Colonic mucosa (tissue), 4 donors: ENCODE measurements at regions not wholly inside any gene's neighbourhood (a gene's known extent, or its start where the extent isn't known, plus 50 kb on each side); places are given as distances from the start of the nearest gene placed in this dataset.
"Not testable (repeated sequence)": the region's sequence is repeated elsewhere in the genome, so short reads cannot be mapped to it uniquely, and the experiment has no call there.

ENCODE experiments used
- DNase-seq: peaks from one replicate; pipeline ENCODE4 v3.0.0-alpha.2; 2020
- H3K27ac ChIP-seq: fragments of 200-600 bp; one replicate; pipeline ENCODE4 v1.8.0; 2021
- H3K27me3 ChIP-seq: fragments of 200-600 bp; one replicate; pipeline ENCODE4 v1.8.0; 2021
- H3K36me3 ChIP-seq: fragments of 200-600 bp; one replicate; pipeline ENCODE4 v1.8.0; 2021
- H3K4me1 ChIP-seq: fragments of 200-600 bp; one replicate; pipeline ENCODE4 v1.8.0; 2021; ENCODE audit warnings: mild to moderate bottlenecking
- H3K4me3 ChIP-seq: fragments of 200-600 bp; one replicate; pipeline ENCODE4 v1.8.0; 2021
- H3K9ac ChIP-seq, 2 donors: one replicate each; pipeline ENCODE4 v1.7.0; 2013; ENCODE audit warnings: control low read depth in 2 of 2, low read depth in 2 of 2, low read length in 2 of 2
- H3K9me3 ChIP-seq: fragments of 200-600 bp; one replicate; pipeline ENCODE4 v1.8.0; 2021
- intact Hi-C: fragments of 100-400 bp; cut with DNase I; formaldehyde crosslinking; loops from one replicate; pipeline ENCODE4 v1.14.1; 2022
- TF ChIP-seq, protein P1 (sequence below): fragments of 200-600 bp; IDR thresholded peaks from one replicate; pipeline ENCODE4 v1.8.0; 2022; ENCODE audit warnings: antibody characterized with exemption, mild to moderate bottlenecking
- donor health status: healthy.
- donor health status: DM: no; HTN: no; CAD: no.
- donor health status: DM: no; HTN: no; CAD: no.

DNA sequence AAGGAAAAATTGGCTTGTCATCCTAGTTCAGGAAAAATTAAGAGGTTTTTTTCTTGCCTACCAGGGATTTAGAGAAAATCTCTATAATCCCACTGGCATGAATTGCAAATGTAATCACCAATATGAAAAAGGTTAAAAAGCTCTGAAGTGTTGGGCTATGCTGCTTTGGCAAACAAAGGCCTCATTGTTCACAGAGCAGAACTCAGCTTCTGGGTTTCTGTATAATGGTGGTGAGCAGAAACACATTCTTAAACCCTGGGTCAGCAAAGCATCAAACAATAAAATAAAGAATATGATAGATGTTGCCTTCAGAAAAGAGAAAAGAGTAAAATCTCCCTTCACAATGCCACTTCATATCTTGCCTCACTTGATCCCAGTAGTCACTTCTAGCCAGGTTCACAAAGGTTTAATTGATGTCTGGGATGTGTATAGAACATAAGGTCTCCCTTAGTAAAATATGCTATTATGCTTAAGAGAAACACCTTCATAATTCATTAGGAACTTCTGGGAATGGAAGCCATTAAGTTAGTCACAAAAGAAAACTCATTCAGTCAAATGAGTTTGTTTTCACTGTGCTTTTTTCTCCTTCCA, 1255.5 kb upstream of the PHF14 start:
- TF ChIP-seq, protein P1, sequence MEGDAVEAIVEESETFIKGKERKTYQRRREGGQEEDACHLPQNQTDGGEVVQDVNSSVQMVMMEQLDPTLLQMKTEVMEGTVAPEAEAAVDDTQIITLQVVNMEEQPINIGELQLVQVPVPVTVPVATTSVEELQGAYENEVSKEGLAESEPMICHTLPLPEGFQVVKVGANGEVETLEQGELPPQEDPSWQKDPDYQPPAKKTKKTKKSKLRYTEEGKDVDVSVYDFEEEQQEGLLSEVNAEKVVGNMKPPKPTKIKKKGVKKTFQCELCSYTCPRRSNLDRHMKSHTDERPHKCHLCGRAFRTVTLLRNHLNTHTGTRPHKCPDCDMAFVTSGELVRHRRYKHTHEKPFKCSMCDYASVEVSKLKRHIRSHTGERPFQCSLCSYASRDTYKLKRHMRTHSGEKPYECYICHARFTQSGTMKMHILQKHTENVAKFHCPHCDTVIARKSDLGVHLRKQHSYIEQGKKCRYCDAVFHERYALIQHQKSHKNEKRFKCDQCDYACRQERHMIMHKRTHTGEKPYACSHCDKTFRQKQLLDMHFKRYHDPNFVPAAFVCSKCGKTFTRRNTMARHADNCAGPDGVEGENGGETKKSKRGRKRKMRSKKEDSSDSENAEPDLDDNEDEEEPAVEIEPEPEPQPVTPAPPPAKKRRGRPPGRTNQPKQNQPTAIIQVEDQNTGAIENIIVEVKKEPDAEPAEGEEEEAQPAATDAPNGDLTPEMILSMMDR, result no peak
- H3K9me3 ChIP-seq, result no peaks in the 10 kb centered on the region
- no peaks in the 10 kb centered on the region for H3K27me3 ChIP-seq
- intact Hi-C loops, result no loop called here
- no peak overlapping the region for H3K27ac ChIP-seq
- H3K36me3 ChIP-seq, result no peaks in the 10 kb centered on the region
- H3K9ac ChIP-seq, result no peak overlapping the region
- no peak for DNase-seq
- no peak overlapping the region for H3K4me3 ChIP-seq
- no peaks in the 10 kb centered on the region for H3K4me1 ChIP-seq

DNA sequence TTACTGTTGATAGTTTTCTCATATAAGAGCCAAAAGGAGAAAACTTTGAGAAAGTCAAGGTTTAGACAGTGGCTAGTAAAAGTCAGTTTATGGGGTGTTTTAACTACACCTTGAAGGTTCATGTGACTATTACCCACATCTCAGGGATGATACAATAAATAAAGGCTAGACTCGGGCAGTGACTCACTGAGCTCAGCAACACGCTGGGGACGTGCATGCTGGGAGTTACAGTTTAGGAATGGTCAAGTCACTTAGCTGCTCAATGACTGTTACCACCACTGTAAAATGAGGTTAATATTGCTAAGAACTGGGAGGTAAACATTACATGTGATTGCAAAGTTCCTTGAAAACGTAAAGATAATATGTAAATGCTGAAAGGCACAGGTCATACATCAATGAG, 1254.4 kb upstream of the PHF14 start:
- Histone ChIP-seq H3K27me3 (no peaks in the 10 kb centered on the region), H3K27ac (no peak overlapping the region), H3K9me3 (no peaks in the 10 kb centered on the region), H3K4me3 (no peak overlapping the region), H3K36me3 (no peaks in the 10 kb centered on the region), H3K4me1 (no peaks in the 10 kb centered on the region), H3K9ac (no peak overlapping the region)
- intact Hi-C loops, result no loop called here
- DNase-seq, result no peak
- TF ChIP-seq, protein P1, result no peak

DNA sequence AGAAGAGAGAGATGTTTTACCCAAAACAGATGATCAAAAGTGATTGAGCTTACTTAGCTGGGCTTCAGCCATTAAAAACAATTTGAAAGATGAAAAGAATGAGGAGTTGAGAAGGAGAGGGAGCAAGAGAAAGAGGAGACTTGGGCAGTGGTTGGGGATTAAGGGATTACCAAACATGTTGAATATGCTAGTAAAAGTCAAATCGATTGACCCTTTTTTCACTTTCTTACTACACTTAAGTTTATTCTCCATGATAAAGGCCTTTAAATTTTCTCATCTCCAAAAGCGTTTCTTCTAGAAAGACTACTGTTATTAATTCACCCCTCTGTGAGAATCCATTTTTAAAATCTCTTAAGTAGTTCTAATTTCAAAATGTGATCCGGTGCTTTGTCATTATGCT, 1254.0 kb upstream of the PHF14 start:
- DNase-seq, result no peak
- TF ChIP-seq, protein P1, result no peak
- Histone ChIP-seq H3K4me3 (no peak overlapping the region), H3K36me3 (no peaks in the 10 kb centered on the region), H3K27ac (no peak overlapping the region), H3K9me3 (no peaks in the 10 kb centered on the region), H3K9ac (no peak overlapping the region), H3K4me1 (no peaks in the 10 kb centered on the region), H3K27me3 (no peaks in the 10 kb centered on the region)
- intact Hi-C loops, result no loop called here

DNA sequence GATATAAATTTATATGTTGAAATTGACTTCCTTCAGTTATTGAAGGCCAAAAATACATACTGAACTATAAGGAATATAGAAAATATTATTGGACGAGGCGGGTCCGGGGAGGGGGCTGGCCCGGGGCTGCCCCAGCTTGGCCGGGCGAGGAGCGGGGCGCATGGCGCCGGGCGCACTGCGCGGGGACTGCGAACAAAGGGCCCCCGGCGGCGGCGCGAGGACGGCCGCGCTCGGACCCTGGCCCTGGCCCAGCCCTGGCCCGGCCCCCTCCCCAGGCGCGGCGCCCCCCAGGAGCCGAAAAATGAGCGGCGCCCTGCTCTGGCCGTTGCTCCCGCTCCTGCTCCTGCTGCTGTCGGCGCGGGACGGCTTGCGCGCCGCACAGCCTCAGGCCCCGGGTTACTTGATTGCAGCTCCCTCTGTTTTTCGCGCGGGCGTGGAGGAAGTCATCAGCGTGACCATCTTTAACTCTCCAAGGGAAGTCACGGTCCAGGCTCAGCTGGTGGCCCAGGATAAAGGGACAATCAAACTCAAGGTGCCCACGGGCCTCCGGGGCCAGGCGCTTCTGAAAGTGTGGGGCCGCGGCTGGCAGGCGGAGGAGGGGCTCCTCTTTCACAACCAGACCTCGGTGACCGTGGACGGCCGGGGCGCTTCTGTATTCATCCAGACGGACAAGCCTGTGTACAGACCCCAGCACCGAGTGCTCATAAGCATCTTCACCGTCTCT, 1247.6 kb upstream of the PHF14 start:
- DNase-seq, H3K9me3 ChIP-seq, H3K27me3 ChIP-seq, H3K27ac ChIP-seq, H3K9ac ChIP-seq, H3K4me3 ChIP-seq, H3K36me3 ChIP-seq, intact Hi-C loops, H3K4me1 ChIP-seq: not testable (repeated sequence)

DNA sequence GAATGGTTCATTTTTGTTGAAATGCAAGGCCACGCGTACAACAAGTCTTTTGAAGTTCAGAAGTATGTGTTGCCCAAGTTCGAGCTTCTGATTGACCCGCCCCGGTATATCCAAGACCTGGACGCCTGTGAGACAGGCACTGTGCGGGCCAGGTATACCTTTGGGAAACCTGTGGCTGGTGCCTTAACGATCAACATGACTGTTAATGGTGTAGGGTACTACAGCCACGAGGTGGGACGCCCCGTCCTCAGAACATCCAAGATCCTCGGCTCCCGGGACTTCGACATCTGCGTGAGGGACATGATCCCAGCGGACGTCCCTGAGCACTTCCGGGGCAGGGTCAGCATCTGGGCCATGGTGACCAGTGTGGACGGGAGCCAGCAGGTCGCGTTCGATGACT, 1246.9 kb upstream of the PHF14 start:
- H3K36me3 ChIP-seq, H3K27ac ChIP-seq, intact Hi-C loops, H3K9me3 ChIP-seq, H3K4me3 ChIP-seq, H3K4me1 ChIP-seq, DNase-seq, H3K9ac ChIP-seq, H3K27me3 ChIP-seq: not testable (repeated sequence)

DNA sequence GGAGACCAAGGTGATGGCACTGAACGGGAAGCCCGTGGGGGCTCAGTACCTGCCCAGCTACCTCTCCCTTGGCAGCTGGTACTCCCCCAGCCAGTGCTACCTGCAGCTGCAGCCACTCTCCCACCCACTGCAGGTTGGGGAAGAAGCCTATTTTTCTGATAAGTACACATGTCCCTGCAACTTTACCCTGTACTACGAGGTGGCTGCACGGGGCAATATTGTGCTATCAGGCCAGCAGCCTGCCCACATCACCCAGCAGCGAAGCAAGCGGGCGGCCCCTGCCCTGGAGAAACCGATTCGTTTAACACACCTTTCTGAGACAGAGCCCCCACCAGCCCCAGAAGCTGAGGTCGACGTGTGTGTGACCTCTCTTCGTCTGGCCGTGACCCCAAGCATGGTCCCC, 1246.2 kb upstream of the PHF14 start:
- H3K4me3 ChIP-seq, H3K36me3 ChIP-seq, H3K9me3 ChIP-seq, intact Hi-C loops, H3K27me3 ChIP-seq, H3K9ac ChIP-seq, DNase-seq, H3K27ac ChIP-seq, H3K4me1 ChIP-seq: not testable (repeated sequence)

DNA sequence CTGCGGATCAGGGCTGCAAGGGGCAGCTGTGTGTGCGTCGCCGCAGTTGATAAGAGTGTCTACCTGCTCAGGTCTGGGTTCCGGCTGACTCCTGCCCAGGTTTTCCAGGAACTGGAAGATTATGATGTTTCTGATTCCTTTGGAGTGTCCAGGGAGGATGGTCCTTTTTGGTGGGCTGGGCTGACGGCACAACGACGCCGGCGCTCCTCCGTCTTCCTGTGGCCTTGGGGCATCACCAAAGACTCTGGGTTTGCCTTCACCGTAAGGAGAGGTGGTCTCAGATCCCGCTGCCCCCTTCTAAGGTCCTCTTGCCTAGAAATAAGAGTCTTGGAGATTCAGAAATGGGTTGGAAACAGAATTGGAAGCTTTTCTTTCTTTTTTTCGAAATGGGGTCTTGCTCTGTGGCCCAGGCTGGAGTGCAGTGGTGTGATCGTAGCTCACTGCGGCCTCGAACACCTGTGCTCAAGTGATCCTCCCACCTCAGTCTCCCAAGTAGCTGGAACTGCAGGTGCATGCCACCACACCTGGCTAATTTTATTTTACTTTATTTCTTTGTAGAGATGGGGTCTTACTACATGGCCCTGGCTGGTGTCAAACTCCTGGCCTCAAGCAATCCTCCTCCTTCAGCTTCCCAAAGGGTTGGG, 1245.5 kb upstream of the PHF14 start:
- H3K27me3 ChIP-seq, DNase-seq, H3K9ac ChIP-seq, H3K36me3 ChIP-seq, intact Hi-C loops, H3K27ac ChIP-seq, H3K9me3 ChIP-seq, H3K4me1 ChIP-seq, H3K4me3 ChIP-seq: not testable (repeated sequence)
